ENCODE measurements at regions not wholly inside any gene's neighbourhood (a gene's known extent, or its start where the extent isn't known, plus 50 kb on each side); places are given as distances from the start of the nearest gene placed in this dataset.

DNA sequence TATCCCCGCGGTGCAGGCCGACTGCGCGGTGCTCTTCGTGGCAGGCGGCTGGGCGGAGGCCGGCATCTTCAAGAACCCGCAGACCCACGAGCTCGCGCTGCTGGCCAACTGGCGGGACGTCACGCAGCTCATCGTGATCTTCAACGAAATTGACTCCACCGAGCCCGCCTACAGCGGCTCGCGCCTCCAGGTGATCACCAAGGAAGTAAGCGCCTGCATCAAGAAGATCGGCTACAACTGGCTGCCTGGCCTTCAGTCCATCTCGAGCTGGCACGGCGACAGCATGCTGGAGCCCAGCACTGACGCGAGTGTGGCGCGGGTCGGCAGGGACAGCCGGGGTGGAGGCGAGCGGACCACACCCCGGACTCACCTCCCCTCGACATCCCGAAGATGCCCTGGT lies 53.9 kb upstream of the MTNR1B start:
- Histone ChIP-seq H3K36me3 (ENCODE audit: control insufficient read depth in 2 of 2, extremely low read depth in 1 of 2, insufficient read depth in 2 of 2, low read length in 2 of 2) (no peaks in the 10 kb centered on the region), H3K9me3 (ENCODE audit: control insufficient read depth, low read depth, low read length) (no peaks in the 10 kb centered on the region), H3K4me3 (ENCODE audit: control insufficient read depth in 2 of 3, extremely low read depth in 1 of 3, insufficient read depth in 2 of 3, low read depth in 1 of 3, low read length in 3 of 3) (no peak overlapping the region), H3K4me1 (ENCODE audit: control insufficient read depth, extremely low read depth, insufficient read depth, low read length) (no peaks in the 10 kb centered on the region), H3K9me1 (ENCODE audit: control insufficient read depth, extremely low read depth, insufficient read depth, low read length) (no peaks in the 10 kb centered on the region), H3K79me2 (ENCODE audit: control insufficient read depth, insufficient read depth, low read length) (no peaks in the 10 kb centered on the region), H3K9ac (ENCODE audit: control insufficient read depth, extremely low read depth, insufficient read depth, low read length) (no peak overlapping the region), H3K27ac (ENCODE audit: control insufficient read depth, insufficient read depth, low read length) (no peak overlapping the region), H2AFZ (ENCODE audit: control insufficient read depth, low read length) (no peak overlapping the region), H3K27me3 (ENCODE audit: control insufficient read depth, extremely low read depth, insufficient read depth, low read length) (no peaks in the 10 kb centered on the region), H3K4me2 (ENCODE audit: control insufficient read depth, extremely low read depth, insufficient read depth, low read depth, low read length) (no peak overlapping the region), H4K20me1 (ENCODE audit: control insufficient read depth, extremely low read depth, insufficient read depth, low read length) (no peaks in the 10 kb centered on the region)
- TF ChIP-seq, protein P1, sequence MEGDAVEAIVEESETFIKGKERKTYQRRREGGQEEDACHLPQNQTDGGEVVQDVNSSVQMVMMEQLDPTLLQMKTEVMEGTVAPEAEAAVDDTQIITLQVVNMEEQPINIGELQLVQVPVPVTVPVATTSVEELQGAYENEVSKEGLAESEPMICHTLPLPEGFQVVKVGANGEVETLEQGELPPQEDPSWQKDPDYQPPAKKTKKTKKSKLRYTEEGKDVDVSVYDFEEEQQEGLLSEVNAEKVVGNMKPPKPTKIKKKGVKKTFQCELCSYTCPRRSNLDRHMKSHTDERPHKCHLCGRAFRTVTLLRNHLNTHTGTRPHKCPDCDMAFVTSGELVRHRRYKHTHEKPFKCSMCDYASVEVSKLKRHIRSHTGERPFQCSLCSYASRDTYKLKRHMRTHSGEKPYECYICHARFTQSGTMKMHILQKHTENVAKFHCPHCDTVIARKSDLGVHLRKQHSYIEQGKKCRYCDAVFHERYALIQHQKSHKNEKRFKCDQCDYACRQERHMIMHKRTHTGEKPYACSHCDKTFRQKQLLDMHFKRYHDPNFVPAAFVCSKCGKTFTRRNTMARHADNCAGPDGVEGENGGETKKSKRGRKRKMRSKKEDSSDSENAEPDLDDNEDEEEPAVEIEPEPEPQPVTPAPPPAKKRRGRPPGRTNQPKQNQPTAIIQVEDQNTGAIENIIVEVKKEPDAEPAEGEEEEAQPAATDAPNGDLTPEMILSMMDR (optimal IDR thresholded peaks at IDR 0.05 in 1 of 3, IDR thresholded peaks at IDR 0.05 in 1 of 3, conservative IDR thresholded peaks at IDR 0.05 in 1 of 3; ENCODE audit: extremely low read depth in 1 of 3, insufficient read depth in 2 of 3, low read length in 3 of 3) = no peak
- TF ChIP-seq EZH2 (IDR thresholded peaks at IDR 0.05; ENCODE audit: low read length) = no peak
- FAIRE-seq (no peak), DNase-seq (ENCODE audit: low read depth, low spot score) (no peak)
- dilution Hi-C loops (cut with MboI; ENCODE audit: extremely low pct_ligation_motif_present, low sequenced_read_pairs) = no loop called here

GRCh38 chr11:92916299-92916698 lies 53.2 kb upstream of the MTNR1B start:
- FAIRE-seq (no peak), DNase-seq (ENCODE audit: low read depth, low spot score) (no peak)
- Histone ChIP-seq H3K9me3 (ENCODE audit: control insufficient read depth, low read depth, low read length) (no peaks in the 10 kb centered on the region), H4K20me1 (ENCODE audit: control insufficient read depth, extremely low read depth, insufficient read depth, low read length) (no peaks in the 10 kb centered on the region), H3K9ac (ENCODE audit: control insufficient read depth, extremely low read depth, insufficient read depth, low read length) (no peak overlapping the region), H3K9me1 (ENCODE audit: control insufficient read depth, extremely low read depth, insufficient read depth, low read length) (no peaks in the 10 kb centered on the region), H2AFZ (ENCODE audit: control insufficient read depth, low read length) (no peak overlapping the region), H3K4me1 (ENCODE audit: control insufficient read depth, extremely low read depth, insufficient read depth, low read length) (no peaks in the 10 kb centered on the region), H3K4me2 (ENCODE audit: control insufficient read depth, extremely low read depth, insufficient read depth, low read depth, low read length) (no peak overlapping the region), H3K4me3 (ENCODE audit: control insufficient read depth in 2 of 3, extremely low read depth in 1 of 3, insufficient read depth in 2 of 3, low read depth in 1 of 3, low read length in 3 of 3) (no peak overlapping the region), H3K27ac (ENCODE audit: control insufficient read depth, insufficient read depth, low read length) (no peak overlapping the region), H3K36me3 (ENCODE audit: control insufficient read depth in 2 of 2, extremely low read depth in 1 of 2, insufficient read depth in 2 of 2, low read length in 2 of 2) (no peaks in the 10 kb centered on the region), H3K79me2 (ENCODE audit: control insufficient read depth, insufficient read depth, low read length) (no peaks in the 10 kb centered on the region), H3K27me3 (ENCODE audit: control insufficient read depth, extremely low read depth, insufficient read depth, low read length) (no peaks in the 10 kb centered on the region)
- dilution Hi-C loops (cut with MboI; ENCODE audit: extremely low pct_ligation_motif_present, low sequenced_read_pairs) = no loop called here
- TF ChIP-seq EZH2 (IDR thresholded peaks at IDR 0.05; ENCODE audit: low read length) = no peak
- TF ChIP-seq, protein P1 (optimal IDR thresholded peaks at IDR 0.05 in 1 of 3, IDR thresholded peaks at IDR 0.05 in 1 of 3, conservative IDR thresholded peaks at IDR 0.05 in 1 of 3; ENCODE audit: extremely low read depth in 1 of 3, insufficient read depth in 2 of 3, low read length in 3 of 3) = no peak

Data from keratinocyte (primary cell).